ENCODE measurements at regions not wholly inside any gene's neighbourhood (a gene's known extent, or its start where the extent isn't known, plus 50 kb on each side); places are given as distances from the start of the nearest gene placed in this dataset.

- no peak overlapping the region for H3K9ac ChIP-seq (ENCODE audit: control insufficient read depth, extremely low read depth, insufficient read depth, low read length)
- FAIRE-seq (no peak), DNase-seq (ENCODE audit: low read depth, low spot score) (no peak)
- no peak overlapping the region for H3K27ac ChIP-seq (ENCODE audit: control insufficient read depth, insufficient read depth, low read length)
- dilution Hi-C loops (cut with MboI; ENCODE audit: extremely low pct_ligation_motif_present, low sequenced_read_pairs), result no loop called here
- H3K4me2 ChIP-seq (ENCODE audit: control insufficient read depth, extremely low read depth, insufficient read depth, low read depth, low read length), result no peak overlapping the region
- H3K9me3 ChIP-seq (ENCODE audit: control insufficient read depth, low read depth, low read length), result no peaks in the 10 kb centered on the region
- no peaks in the 10 kb centered on the region for H3K9me1 ChIP-seq (ENCODE audit: control insufficient read depth, extremely low read depth, insufficient read depth, low read length)
- H3K79me2 ChIP-seq (ENCODE audit: control insufficient read depth, insufficient read depth, low read length), result no peaks in the 10 kb centered on the region
- H4K20me1 ChIP-seq (ENCODE audit: control insufficient read depth, extremely low read depth, insufficient read depth, low read length), result no peaks in the 10 kb centered on the region
- H3K4me1 ChIP-seq (ENCODE audit: control insufficient read depth, extremely low read depth, insufficient read depth, low read length), result no peaks in the 10 kb centered on the region
- H3K27me3 ChIP-seq (ENCODE audit: control insufficient read depth, extremely low read depth, insufficient read depth, low read length), result no peaks in the 10 kb centered on the region
- H2AFZ ChIP-seq (ENCODE audit: control insufficient read depth, low read length), result no peak overlapping the region
- H3K4me3 ChIP-seq (ENCODE audit: control insufficient read depth in 2 of 3, extremely low read depth in 1 of 3, insufficient read depth in 2 of 3, low read depth in 1 of 3, low read length in 3 of 3), result no peak overlapping the region
- TF ChIP-seq, protein P1, sequence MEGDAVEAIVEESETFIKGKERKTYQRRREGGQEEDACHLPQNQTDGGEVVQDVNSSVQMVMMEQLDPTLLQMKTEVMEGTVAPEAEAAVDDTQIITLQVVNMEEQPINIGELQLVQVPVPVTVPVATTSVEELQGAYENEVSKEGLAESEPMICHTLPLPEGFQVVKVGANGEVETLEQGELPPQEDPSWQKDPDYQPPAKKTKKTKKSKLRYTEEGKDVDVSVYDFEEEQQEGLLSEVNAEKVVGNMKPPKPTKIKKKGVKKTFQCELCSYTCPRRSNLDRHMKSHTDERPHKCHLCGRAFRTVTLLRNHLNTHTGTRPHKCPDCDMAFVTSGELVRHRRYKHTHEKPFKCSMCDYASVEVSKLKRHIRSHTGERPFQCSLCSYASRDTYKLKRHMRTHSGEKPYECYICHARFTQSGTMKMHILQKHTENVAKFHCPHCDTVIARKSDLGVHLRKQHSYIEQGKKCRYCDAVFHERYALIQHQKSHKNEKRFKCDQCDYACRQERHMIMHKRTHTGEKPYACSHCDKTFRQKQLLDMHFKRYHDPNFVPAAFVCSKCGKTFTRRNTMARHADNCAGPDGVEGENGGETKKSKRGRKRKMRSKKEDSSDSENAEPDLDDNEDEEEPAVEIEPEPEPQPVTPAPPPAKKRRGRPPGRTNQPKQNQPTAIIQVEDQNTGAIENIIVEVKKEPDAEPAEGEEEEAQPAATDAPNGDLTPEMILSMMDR (optimal IDR thresholded peaks at IDR 0.05 in 1 of 3, IDR thresholded peaks at IDR 0.05 in 1 of 3, conservative IDR thresholded peaks at IDR 0.05 in 1 of 3; ENCODE audit: extremely low read depth in 1 of 3, insufficient read depth in 2 of 3, low read length in 3 of 3), result no peak
- TF ChIP-seq EZH2 (IDR thresholded peaks at IDR 0.05; ENCODE audit: low read length), result no peak
- no peaks in the 10 kb centered on the region for H3K36me3 ChIP-seq (ENCODE audit: control insufficient read depth in 2 of 2, extremely low read depth in 1 of 2, insufficient read depth in 2 of 2, low read length in 2 of 2)
Measured at GRCh38 chr6:132101535-132101934, 150.4 kb upstream of the CCN2 start.

DNA sequence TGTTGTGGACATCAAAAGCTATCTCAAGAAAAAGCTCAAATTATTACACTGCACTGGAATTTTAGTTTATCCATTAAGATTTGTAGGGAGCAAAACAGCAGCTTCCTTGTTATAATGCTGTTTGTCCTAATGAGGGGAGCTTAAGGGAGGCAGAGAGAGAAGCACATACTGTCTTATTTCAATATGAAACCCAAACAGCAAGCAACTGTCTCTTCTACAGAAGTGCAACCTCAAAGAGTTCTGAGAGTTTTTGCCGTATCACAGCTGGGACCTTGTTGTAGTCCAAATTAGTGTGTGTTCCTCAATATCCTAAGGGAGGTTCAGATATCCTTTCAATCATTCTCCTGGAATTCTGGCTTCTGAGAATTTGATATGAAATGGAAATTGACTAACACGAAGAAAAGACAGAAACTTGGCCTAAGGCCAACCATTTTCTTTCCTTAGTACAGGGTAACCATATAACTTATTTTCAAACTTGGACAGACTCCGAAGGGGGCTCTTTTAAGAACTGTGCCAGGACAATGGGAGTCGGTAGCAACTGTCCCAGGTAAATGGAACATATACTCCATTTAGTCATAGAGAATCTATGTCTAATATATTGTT lies 149.3 kb upstream of the CCN2 start:
- DNase-seq (ENCODE audit: low read depth, low spot score) (no peak), FAIRE-seq (peak; percentile 43)
- Histone ChIP-seq H3K9ac (ENCODE audit: control insufficient read depth, extremely low read depth, insufficient read depth, low read length) (no peak overlapping the region), H3K4me3 (ENCODE audit: control insufficient read depth in 2 of 3, extremely low read depth in 1 of 3, insufficient read depth in 2 of 3, low read depth in 1 of 3, low read length in 3 of 3) (no peak overlapping the region), H3K4me2 (ENCODE audit: control insufficient read depth, extremely low read depth, insufficient read depth, low read depth, low read length) (no peak overlapping the region), H3K9me3 (ENCODE audit: control insufficient read depth, low read depth, low read length) (no peaks in the 10 kb centered on the region), H3K79me2 (ENCODE audit: control insufficient read depth, insufficient read depth, low read length) (no peaks in the 10 kb centered on the region), H3K36me3 (ENCODE audit: control insufficient read depth in 2 of 2, extremely low read depth in 1 of 2, insufficient read depth in 2 of 2, low read length in 2 of 2) (no peaks in the 10 kb centered on the region), H3K27me3 (ENCODE audit: control insufficient read depth, extremely low read depth, insufficient read depth, low read length) (no peaks in the 10 kb centered on the region), H3K4me1 (ENCODE audit: control insufficient read depth, extremely low read depth, insufficient read depth, low read length) (no peaks in the 10 kb centered on the region), H2AFZ (ENCODE audit: control insufficient read depth, low read length) (no peak overlapping the region), H3K9me1 (ENCODE audit: control insufficient read depth, extremely low read depth, insufficient read depth, low read length) (no peaks in the 10 kb centered on the region), H3K27ac (ENCODE audit: control insufficient read depth, insufficient read depth, low read length) (no peak overlapping the region), H4K20me1 (ENCODE audit: control insufficient read depth, extremely low read depth, insufficient read depth, low read length) (no peaks in the 10 kb centered on the region)
- dilution Hi-C loops (cut with MboI; ENCODE audit: extremely low pct_ligation_motif_present, low sequenced_read_pairs), result no loop called here
- TF ChIP-seq, protein P1 (optimal IDR thresholded peaks at IDR 0.05 in 1 of 3, IDR thresholded peaks at IDR 0.05 in 1 of 3, conservative IDR thresholded peaks at IDR 0.05 in 1 of 3; ENCODE audit: extremely low read depth in 1 of 3, insufficient read depth in 2 of 3, low read length in 3 of 3), result no peak

All from keratinocyte (primary cell).